Spleen (tissue), 11 donors: ENCODE measurements at regions not wholly inside any gene's neighbourhood (a gene's known extent, or its start where the extent isn't known, plus 50 kb on each side); places are given as distances from the start of the nearest gene placed in this dataset.

Experiments used
- DNase-seq: peaks from one replicate; pipeline ENCODE4 v3.0.0-alpha.2; 2020
- H3K27ac ChIP-seq, 8 donors: fragments of 200-600 bp; sonication (generic) in 7 of 8; 1 replicate in 4 of 8; 2 replicates in 4 of 8; pipeline versions ENCODE4 v1.5.0 to v1.8.0; 2016 to 2021; ENCODE audit warnings: inconsistent platforms in 4 of 8, mild to moderate bottlenecking in 4 of 8, moderate library complexity in 1 of 8
- H3K27me3 ChIP-seq, 7 donors: fragments of 200-600 bp; sonication (generic) in 6 of 7; replicated peaks in 1 of 7; 1 replicate in 4 of 7; 2 replicates in 3 of 7; pipeline versions ENCODE4 v1.5.0 to v1.8.0; 2016 to 2021; ENCODE audit warnings: inconsistent platforms in 3 of 7, mild to moderate bottlenecking in 1 of 7
- H3K36me3 ChIP-seq, 6 donors: fragments of 200-600 bp; sonication (generic) in 5 of 6; 1 replicate in 4 of 6; 2 replicates in 2 of 6; pipeline versions ENCODE4 v1.5.0 to v1.8.0; 2016 to 2021; ENCODE audit warnings: inconsistent platforms in 2 of 6
- H3K4me1 ChIP-seq, 6 donors: fragments of 200-600 bp; sonication (generic) in 5 of 6; 1 replicate in 3 of 6; 2 replicates in 3 of 6; pipeline versions ENCODE4 v1.5.0 to v1.8.0; 2016 to 2021; ENCODE audit warnings: inconsistent platforms in 3 of 6
- H3K4me3 ChIP-seq, 8 donors: fragments of 200-600 bp; sonication (generic) in 7 of 8; 1 replicate in 4 of 8; 2 replicates in 4 of 8; pipeline versions ENCODE4 v1.5.0 to v1.8.0; 2016 to 2021; ENCODE audit warnings: inconsistent platforms in 4 of 8, mild to moderate bottlenecking in 4 of 8, moderate library complexity in 2 of 8
- H3K9me3 ChIP-seq, 8 donors: fragments of 200-600 bp; sonication (generic) in 7 of 8; 1 replicate in 4 of 8; 2 replicates in 4 of 8; pipeline versions ENCODE4 v1.5.0 to v1.8.0; 2016 to 2021; ENCODE audit warnings: inconsistent platforms in 4 of 8
- CTCF ChIP-seq, 11 experiments: fragments of 200-600 bp in 7 of 11; fragments of 450-650 bp in 4 of 11; sonication (generic) in 4 of 11; IDR thresholded peaks in 8 of 11; conservative IDR thresholded peaks in 3 of 11; 1 replicate in 7 of 11; 2 replicates in 4 of 11; pipeline versions ENCODE4 v1.4.0 to v1.8.0; 2016 to 2021; ENCODE audit warnings: antibody characterized with exemption in 11 of 11, inconsistent platforms in 4 of 11, mild to moderate bottlenecking in 1 of 11
- POLR2A ChIP-seq, 3 donors: fragments of 450-650 bp; IDR thresholded peaks; one replicate each; pipeline ENCODE4 v1.5.1; 2017; ENCODE audit warnings: antibody characterized with exemption in 3 of 3, mild to moderate bottlenecking in 1 of 3
- POLR2AphosphoS5 ChIP-seq, 3 donors: sonication (generic); formaldehyde crosslinking; IDR thresholded peaks; one replicate each; pipeline ENCODE4 v1.5.1; 2017; ENCODE audit warnings: antibody characterized with exemption in 3 of 3
- WGBS, 5 donors: extraction: QIAGEN DNeasy Blood & Tissue Kit in 3 of 5; methylation state at CpG; one replicate each; pipeline versions ENCODE4 v1.1.5 to v1.1.7; 2013 to 2018; 5-methylcytosine and 5-hydroxymethylcytosine counted together
- intact Hi-C: fragments of 100-400 bp; cut with DNase I; formaldehyde crosslinking; loops from one replicate; pipeline ENCODE4 v1.15.0; 2023; ENCODE audit warnings: low total_unique reads
- donor health status: healthy with polysubstance abuse.
- donor health status: DM: no; HTN: no; CAD: no; lungs with moderate emphysema.
- donor health status: DM: no; HTN: no; CAD: no.
- donor health status: Bipolar disorder and iron deficiency.
- donor health status: healthy.
- donor health status: DM: no; HTN: no; CAD: no.
- donor health status: DM: yes; HTN: yes; CAD: no.

- peaks cover 0 to 38% (median 22%) of the 10 kb centered on the region in 8 donors for H3K9me3 ChIP-seq
- no peak overlapping the region for H3K27ac ChIP-seq
- H3K36me3 ChIP-seq = peaks cover 0 to 9% (median 0%) of the 10 kb centered on the region in 6 donors
- no peak overlapping the region for H3K4me3 ChIP-seq
- intact Hi-C loops = no loop called here
- no peak for TF ChIP-seq POLR2AphosphoS5 (IDR thresholded peaks at IDR 0.05)
- TF ChIP-seq POLR2A (IDR thresholded peaks at IDR 0.05) = no peak
- no peak for TF ChIP-seq CTCF (IDR thresholded peaks at IDR 0.05 in 8 of 11, conservative IDR thresholded peaks at IDR 0.05 in 3 of 11)
- no peaks in the 10 kb centered on the region for H3K27me3 ChIP-seq
- no peak for DNase-seq
- WGBS, 5 donors = 63 to 91% (median 82%) methylated on average over 5 to 8 of the region's 8 CpGs
- no peaks in the 10 kb centered on the region for H3K4me1 ChIP-seq
Observed at GRCh38 chr14:85974602-85975001, 444.7 kb downstream of the FLRT2 start.

GRCh38 chr14:85963486-85963885, 433.5 kb downstream of the FLRT2 start:
- no peaks in the 10 kb centered on the region for H3K36me3 ChIP-seq
- no peak for DNase-seq
- TF ChIP-seq POLR2AphosphoS5 (IDR thresholded peaks at IDR 0.05) = no peak
- TF ChIP-seq POLR2A (IDR thresholded peaks at IDR 0.05) = no peak
- no peak for TF ChIP-seq CTCF (IDR thresholded peaks at IDR 0.05 in 8 of 11, conservative IDR thresholded peaks at IDR 0.05 in 3 of 11)
- no peaks in the 10 kb centered on the region for H3K4me1 ChIP-seq
- no peak overlapping the region for H3K4me3 ChIP-seq
- H3K27ac ChIP-seq = no peak overlapping the region
- H3K27me3 ChIP-seq = no peaks in the 10 kb centered on the region
- peaks cover 0 to 1% (median 0%) of the 10 kb centered on the region in 8 donors for H3K9me3 ChIP-seq
- intact Hi-C loops = no loop called here

- TF ChIP-seq CTCF (IDR thresholded peaks at IDR 0.05 in 8 of 11, conservative IDR thresholded peaks at IDR 0.05 in 3 of 11) (no peak), POLR2AphosphoS5 (IDR thresholded peaks at IDR 0.05) (no peak), POLR2A (IDR thresholded peaks at IDR 0.05) (no peak)
- WGBS, 5 donors = 4 to 19% (median 15%) methylated on average over 2 of the region's 2 CpGs
- no peak for DNase-seq
- Histone ChIP-seq H3K27me3 (no peaks in the 10 kb centered on the region), H3K27ac (no peak overlapping the region), H3K36me3 (no peaks in the 10 kb centered on the region), H3K9me3 (no peaks in the 10 kb centered on the region), H3K4me3 (no peak overlapping the region), H3K4me1 (no peaks in the 10 kb centered on the region)
- intact Hi-C loops = no loop called here
Observed at GRCh38 chr14:85960756-85961155, 430.8 kb downstream of the FLRT2 start.

GRCh38 chr14:85959063-85959462, 429.1 kb downstream of the FLRT2 start:
- no peak overlapping the region for H3K27ac ChIP-seq
- WGBS, 5 donors = 74 to 83% (median 80%) methylated on average over 3 of the region's 3 CpGs

More at GRCh38 chr14:85959063-85959462, 429.1 kb downstream of the FLRT2 start:
- Histone ChIP-seq H3K4me3 (no peak overlapping the region), H3K9me3 (no peaks in the 10 kb centered on the region), H3K27me3 (no peaks in the 10 kb centered on the region), H3K4me1 (no peaks in the 10 kb centered on the region), H3K36me3 (no peaks in the 10 kb centered on the region)
- TF ChIP-seq POLR2AphosphoS5 (IDR thresholded peaks at IDR 0.05) (no peak), POLR2A (IDR thresholded peaks at IDR 0.05) (no peak), CTCF (IDR thresholded peaks at IDR 0.05 in 8 of 11, conservative IDR thresholded peaks at IDR 0.05 in 3 of 11) (no peak)
- intact Hi-C loops = no loop called here
- DNase-seq = no peak
